ENCODE measurements at regions not wholly inside any gene's neighbourhood (a gene's known extent, or its start where the extent isn't known, plus 50 kb on each side); places are given as distances from the start of the nearest gene placed in this dataset.
"Not testable (repeated sequence)": the region's sequence is repeated elsewhere in the genome, so short reads cannot be mapped to it uniquely, and the experiment has no call there.

- not testable (repeated sequence) for TF ChIP-seq MAX (CRISPR knock-in tag; IDR thresholded peaks at IDR 0.05); ERG (CRISPR knock-in tag; IDR thresholded peaks at IDR 0.05); ZNF281 (CRISPR knock-in tag; IDR thresholded peaks at IDR 0.05); JUN (CRISPR knock-in tag; IDR thresholded peaks at IDR 0.05); TCF7 (CRISPR knock-in tag; IDR thresholded peaks at IDR 0.05; ENCODE audit: low read depth); CTCF (IDR thresholded peaks at IDR 0.05); ZBTB43 (CRISPR knock-in tag; IDR thresholded peaks at IDR 0.05); PREB (CRISPR knock-in tag; IDR thresholded peaks at IDR 0.05; ENCODE audit: borderline replicate concordance); PRDM15 (CRISPR knock-in tag; IDR thresholded peaks at IDR 0.05); HMGA2 (CRISPR knock-in tag; IDR thresholded peaks at IDR 0.05); ZNF416 (CRISPR knock-in tag; IDR thresholded peaks at IDR 0.05); ATF1 (CRISPR knock-in tag; IDR thresholded peaks at IDR 0.05); ATF3 (CRISPR knock-in tag; conservative IDR thresholded peaks at IDR 0.05)
These were observed 136.2 kb upstream of the TPTE start for GRCh38 chr21:10385202-10385601.
